CD4-positive, alpha-beta T cell treated with Interleukin-12 subunit alpha and Interleukin-12 subunit beta, for 1 hour (primary cell): ENCODE measurements at regions not wholly inside any gene's neighbourhood (a gene's known extent, or its start where the extent isn't known, plus 50 kb on each side); places are given as distances from the start of the nearest gene placed in this dataset.

ENCODE experiments used
- DNase-seq: peaks from one replicate; pipeline ENCODE4 v3.0.0-alpha.2; 2020

- DNase-seq, result no peak
These were observed 266.9 kb upstream of the ARID1B start for GRCh38 chr6:156510242-156510641.

GRCh38 chr6:156509496-156509895 is 267.7 kb upstream of the ARID1B start:
- DNase-seq, result no peak

- DNase-seq, result no peak
These were observed 268.3 kb upstream of the ARID1B start for GRCh38 chr6:156508923-156509322.

GRCh38 chr6:156508126-156508525 is 269.1 kb upstream of the ARID1B start:
- DNase-seq, result no peak

- DNase-seq, result no peak
These were observed 269.5 kb upstream of the ARID1B start for GRCh38 chr6:156507656-156508055.

GRCh38 chr6:156507106-156507505 is 270.1 kb upstream of the ARID1B start:
- no peak for DNase-seq

- DNase-seq, result no peak
These were observed 274.1 kb upstream of the ARID1B start for GRCh38 chr6:156502969-156503504.

GRCh38 chr6:156497618-156498017 is 279.6 kb upstream of the ARID1B start:
- no peak for DNase-seq

- no peak for DNase-seq
These were observed 289.3 kb upstream of the ARID1B start for GRCh38 chr6:156487877-156488276.

GRCh38 chr6:156485150-156485549 is 292.0 kb upstream of the ARID1B start:
- no peak for DNase-seq

- no peak for DNase-seq
These were observed 302.6 kb upstream of the ARID1B start for GRCh38 chr6:156474507-156475120.

GRCh38 chr6:156471000-156471399 is 306.2 kb upstream of the ARID1B start:
- no peak for DNase-seq

GRCh38 chr6:156464100-156464878 is 312.9 kb upstream of the ARID1B start:
- DNase-seq, result no peak

GRCh38 chr6:156461647-156462046 is 315.5 kb upstream of the ARID1B start:
- DNase-seq, result no peak

- no peak for DNase-seq
These were observed 319.6 kb upstream of the ARID1B start for GRCh38 chr6:156457601-156458000.

GRCh38 chr6:156455847-156456246 is 321.3 kb upstream of the ARID1B start:
- DNase-seq, result no peak

- no peak for DNase-seq
These were observed 322.3 kb upstream of the ARID1B start for GRCh38 chr6:156454867-156455266.

GRCh38 chr6:156451726-156452125 is 325.5 kb upstream of the ARID1B start:
- no peak for DNase-seq

GRCh38 chr6:156451088-156451487 is 326.1 kb upstream of the ARID1B start:
- no peak for DNase-seq

- no peak for DNase-seq
These were observed 326.8 kb upstream of the ARID1B start for GRCh38 chr6:156450421-156450820.

GRCh38 chr6:156449569-156449968 is 327.6 kb upstream of the ARID1B start:
- DNase-seq, result no peak

GRCh38 chr6:156449128-156449527 is 328.1 kb upstream of the ARID1B start:
- no peak for DNase-seq

- DNase-seq, result no peak
These were observed 328.6 kb upstream of the ARID1B start for GRCh38 chr6:156448579-156448978.

GRCh38 chr6:156440688-156441087 is 336.5 kb upstream of the ARID1B start:
- DNase-seq, result no peak
